ENCODE measurements at regions not wholly inside any gene's neighbourhood (a gene's known extent, or its start where the extent isn't known, plus 50 kb on each side); places are given as distances from the start of the nearest gene placed in this dataset.

DNA sequence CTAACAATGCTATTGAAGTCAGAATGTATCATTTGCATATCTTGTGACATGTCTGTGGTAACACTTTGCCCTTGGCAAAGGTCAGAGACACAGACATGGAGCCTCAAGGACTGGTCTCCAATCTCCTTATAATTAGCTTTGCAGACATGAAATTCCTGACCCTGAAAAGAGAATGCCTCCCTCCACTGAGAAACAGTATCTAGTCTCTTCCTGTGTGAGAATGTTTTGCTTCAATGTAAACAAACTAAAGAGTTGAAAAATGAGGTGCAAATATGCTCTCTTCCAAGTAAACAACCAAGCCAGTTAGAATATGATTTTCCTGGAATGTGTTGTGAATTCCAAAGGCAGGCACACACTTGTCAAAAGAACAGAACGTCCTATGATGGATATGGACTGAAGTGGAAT is 407.1 kb upstream of the MARCKS start:
- no peak for TF ChIP-seq CTCF (conservative IDR thresholded peaks at IDR 0.05; ENCODE audit: low read depth, low read length)
- DNase-seq (ENCODE audit: low read depth): no peak
- H3K4me3 ChIP-seq (ENCODE audit: low read depth, low read length): no peak overlapping the region

DNA sequence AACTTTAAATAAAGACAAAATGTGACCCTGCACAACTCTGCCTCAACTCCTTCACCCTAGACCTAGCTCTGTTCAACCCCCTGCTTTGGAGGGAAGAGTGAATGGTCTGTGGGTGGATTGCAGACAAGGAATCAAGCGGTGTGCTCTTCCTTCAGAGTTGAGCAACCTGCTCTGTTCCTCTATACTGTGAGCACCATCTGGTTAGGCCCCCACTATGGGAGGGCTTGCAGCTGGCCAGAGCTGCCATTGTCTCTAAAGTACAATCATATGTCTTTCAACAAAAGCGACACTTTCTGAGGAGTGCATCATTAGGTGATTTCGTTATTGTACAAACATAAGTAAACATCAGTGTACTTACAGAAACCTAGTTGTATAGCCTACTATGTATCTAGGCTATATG is 406.1 kb upstream of the MARCKS start:
- no peak for TF ChIP-seq CTCF (conservative IDR thresholded peaks at IDR 0.05; ENCODE audit: low read depth, low read length)
- DNase-seq (ENCODE audit: low read depth): no peak
- no peak overlapping the region for H3K4me3 ChIP-seq (ENCODE audit: low read depth, low read length)

GRCh38 chr6:113457198-113457597 is 399.9 kb upstream of the MARCKS start:
- no peak for TF ChIP-seq CTCF (conservative IDR thresholded peaks at IDR 0.05; ENCODE audit: low read depth, low read length)
- H3K4me3 ChIP-seq (ENCODE audit: low read depth, low read length): no peak overlapping the region
- no peak for DNase-seq (ENCODE audit: low read depth)

DNA sequence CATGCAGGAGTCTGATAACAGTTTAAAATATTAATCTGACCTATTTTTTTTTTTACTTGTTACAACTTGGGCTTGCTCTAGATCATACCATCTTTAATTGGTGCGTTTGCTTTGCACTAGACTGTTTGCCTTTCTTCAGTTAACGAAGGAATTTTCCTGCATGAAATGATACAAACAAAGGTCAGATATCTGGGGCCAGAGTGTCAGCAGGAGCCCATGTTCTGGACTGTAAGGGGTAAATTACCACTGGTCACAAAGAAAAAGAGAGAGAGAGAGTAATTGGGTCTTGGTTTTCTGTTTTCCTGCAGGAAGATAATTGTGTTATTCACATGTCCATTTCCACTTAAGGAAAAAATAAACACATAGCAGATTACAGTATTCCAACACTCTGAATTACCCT is 399.4 kb upstream of the MARCKS start:
- no peak for DNase-seq (ENCODE audit: low read depth)
- no peak for TF ChIP-seq CTCF (conservative IDR thresholded peaks at IDR 0.05; ENCODE audit: low read depth, low read length)
- no peak overlapping the region for H3K4me3 ChIP-seq (ENCODE audit: low read depth, low read length)

DNA sequence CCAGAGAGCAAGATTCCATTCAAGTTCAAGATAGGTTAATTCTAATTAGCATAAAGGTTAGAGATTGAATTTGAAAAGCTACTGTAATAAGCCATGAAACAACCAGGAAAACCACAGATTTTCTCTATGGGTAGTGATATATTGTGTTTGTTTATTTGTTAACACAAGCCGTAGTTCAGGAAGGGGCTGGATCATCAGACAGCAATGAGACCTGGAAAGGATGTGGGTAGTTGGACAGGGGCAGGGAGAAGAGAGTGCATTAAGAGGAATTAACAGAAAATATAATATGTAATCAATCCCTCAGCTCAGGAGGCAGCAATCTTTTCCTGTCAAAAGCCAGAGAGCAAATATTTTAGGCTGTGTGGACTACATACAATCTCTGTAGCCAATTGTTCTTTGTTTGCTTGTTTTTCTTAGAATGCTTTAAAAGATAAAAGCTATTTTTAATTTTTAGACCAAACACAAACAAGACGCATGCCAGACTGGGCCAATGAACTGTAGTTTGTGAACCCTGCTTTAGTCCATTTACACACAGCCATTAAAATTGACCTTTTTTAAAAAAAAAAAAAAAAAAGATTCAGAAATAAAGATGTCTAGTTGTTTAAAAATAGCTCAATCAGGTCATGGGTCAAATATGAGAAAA is 398.7 kb upstream of the MARCKS start:
- TF ChIP-seq CTCF (conservative IDR thresholded peaks at IDR 0.05; ENCODE audit: low read depth, low read length): no peak
- H3K4me3 ChIP-seq (ENCODE audit: low read depth, low read length): no peak overlapping the region
- no peak for DNase-seq (ENCODE audit: low read depth)

- H3K4me3 ChIP-seq (ENCODE audit: low read depth, low read length): no peak overlapping the region
- TF ChIP-seq CTCF (conservative IDR thresholded peaks at IDR 0.05; ENCODE audit: low read depth, low read length): peak; percentile 41
- DNase-seq (ENCODE audit: low read depth): no peak
Observed at GRCh38 chr6:113461153-113461932, 395.8 kb upstream of the MARCKS start.

DNA sequence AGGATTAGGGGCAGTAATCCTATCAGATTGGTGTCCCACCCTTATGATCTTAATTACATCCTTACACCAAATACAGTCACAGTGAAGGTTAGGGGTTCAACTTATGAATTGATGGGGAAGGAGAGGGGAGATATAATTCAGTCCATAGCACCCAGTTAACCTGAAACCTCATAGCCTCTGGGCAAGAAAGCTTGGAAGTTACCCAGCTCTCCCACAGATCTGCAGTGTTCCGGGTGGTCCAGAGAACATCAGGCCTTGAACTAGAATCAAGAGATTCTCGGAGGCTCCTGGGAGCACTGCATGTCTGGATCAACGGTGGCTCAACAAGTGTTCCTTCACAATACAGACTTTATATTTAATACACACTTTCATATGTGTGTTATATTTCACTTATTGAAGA is 392.6 kb upstream of the MARCKS start:
- TF ChIP-seq CTCF (conservative IDR thresholded peaks at IDR 0.05; ENCODE audit: low read depth, low read length): no peak
- no peak for DNase-seq (ENCODE audit: low read depth)
- no peak overlapping the region for H3K4me3 ChIP-seq (ENCODE audit: low read depth, low read length)
